PC-9 (cell line): ENCODE measurements at regions not wholly inside any gene's neighbourhood (a gene's known extent, or its start where the extent isn't known, plus 50 kb on each side); places are given as distances from the start of the nearest gene placed in this dataset.

Experiments used
- CTCF ChIP-seq: fragments of 200-600 bp; sonication (generic); conservative IDR thresholded peaks from 2 replicates; pipeline ENCODE4 v1.6.1; 2017; ENCODE audit warnings: mixed run types, antibody characterized with exemption, mild to moderate bottlenecking, moderate library complexity
- EZH2 ChIP-seq: fragments of 200-600 bp; sonication (generic); IDR thresholded peaks from 2 replicates; pipeline ENCODE4 v1.8.0; 2017; ENCODE audit warnings: antibody characterized with exemption, low read depth

GRCh38 chr5:98204798-98205197 lies 568.7 kb upstream of the RGMB start:
- TF ChIP-seq EZH2 (no peak), CTCF (no peak)
